Activated naive CD8-positive, alpha-beta T cell treated with anti-CD3 and anti-CD28 coated beads, Interleukin-2, amount 10 ng/mL, durations not matched to agents 7 days and 5 days (primary cell): ENCODE measurements at regions not wholly inside any gene's neighbourhood (a gene's known extent, or its start where the extent isn't known, plus 50 kb on each side); places are given as distances from the start of the nearest gene placed in this dataset.

ENCODE experiments used
- ATAC-seq: fragments of 150-1000 bp; cut with Tn5 transposase; one replicate; pipeline ENCODE4 v1.10.0; 2021; ENCODE audit warnings: low read depth, moderate library complexity
- POLR2A ChIA-PET: fragments of 350-600 bp; sonication (Branson Sonifier 250); formaldehyde crosslinking; loops from one replicate; lab custom pipeline; 2021; ENCODE audit warnings: antibody characterized with exemption; lab: Charles Lee
- DNase-seq: peaks from one replicate; pipeline ENCODE4 v3.0.0; 2021
- H3K27ac Mint-ChIP-seq: one replicate; pipeline ENCODE4 v1.8.0; 2022; ENCODE audit warnings: mild to moderate bottlenecking, mixed read lengths
- H3K27me3 Mint-ChIP-seq: one replicate; pipeline ENCODE4 v1.8.0; 2022; ENCODE audit warnings: mild to moderate bottlenecking, moderate library complexity, mixed read lengths
- H3K36me3 Mint-ChIP-seq: one replicate; pipeline ENCODE4 v1.8.0; 2021; ENCODE audit warnings: mild to moderate bottlenecking, mixed read lengths
- H3K4me1 Mint-ChIP-seq: one replicate; pipeline ENCODE4 v1.8.0; 2021; ENCODE audit warnings: mixed read lengths
- H3K4me3 Mint-ChIP-seq: one replicate; pipeline ENCODE4 v1.8.0; 2022; ENCODE audit warnings: mild to moderate bottlenecking, moderate library complexity, mixed read lengths
- H3K9me3 Mint-ChIP-seq: one replicate; pipeline ENCODE4 v1.8.0; 2021; ENCODE audit warnings: mixed read lengths

DNA sequence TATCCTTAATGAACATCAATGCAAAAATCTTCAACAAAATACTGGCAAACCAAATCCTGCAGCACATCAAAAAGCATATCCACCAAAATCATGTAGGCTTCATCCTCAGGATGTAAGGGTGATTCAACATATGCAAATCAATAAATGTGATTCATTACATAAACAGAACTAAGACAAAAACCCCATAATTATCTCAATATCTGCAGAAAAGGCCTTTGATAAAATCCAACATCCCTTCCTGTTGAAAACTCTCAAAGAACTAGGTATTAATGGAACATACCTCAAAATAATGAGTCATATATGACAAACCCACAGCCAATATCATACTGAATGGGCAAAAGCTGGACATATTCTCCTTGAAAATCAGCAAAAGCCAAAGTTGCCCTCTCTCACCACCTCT is 54.6 kb upstream of the DEPDC1 start:
- Mint-ChIP-seq H3K4me1 (no peaks in the 10 kb centered on the region), H3K9me3 (peaks cover 11% of the 10 kb centered on the region), H3K4me3 (no peak overlapping the region), H3K27ac (no peak overlapping the region), H3K27me3 (peaks cover 2% of the 10 kb centered on the region), H3K36me3 (no peaks in the 10 kb centered on the region)
- POLR2A ChIA-PET, result no interaction called here
- DNase-seq (no peak), ATAC-seq (no peak)

DNA sequence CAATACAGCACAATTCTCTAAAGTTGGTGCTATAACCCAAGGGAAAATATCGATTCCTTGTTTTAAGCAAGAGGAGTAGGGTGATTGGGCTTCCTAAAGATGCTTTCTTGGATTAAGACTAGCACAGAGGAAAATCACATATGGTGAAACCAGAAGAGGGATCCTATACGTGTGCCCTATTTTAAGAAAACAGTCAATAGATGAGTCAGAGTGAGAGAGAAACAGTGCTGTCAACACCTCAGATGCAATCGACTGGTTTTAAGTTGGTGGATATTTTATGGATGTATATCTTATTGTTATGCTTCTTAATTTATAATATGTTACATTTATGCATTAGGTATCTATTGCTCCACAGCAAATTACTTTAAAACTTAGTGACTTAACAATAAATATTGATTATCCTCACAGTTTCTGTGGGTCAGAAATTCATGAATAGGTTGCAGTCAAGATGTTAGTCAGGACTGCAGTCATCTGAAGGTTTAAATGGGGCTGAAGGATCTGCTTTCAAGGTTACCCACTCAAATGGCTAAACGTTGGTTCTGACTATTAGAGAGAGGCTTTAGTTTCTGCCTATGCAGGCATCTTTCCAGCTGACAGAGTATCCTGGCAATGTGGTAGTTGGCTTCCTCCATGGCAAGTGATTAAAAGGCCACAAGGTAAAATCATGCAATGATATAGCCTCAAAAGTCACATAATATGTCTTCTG is 61.6 kb upstream of the DEPDC1 start:
- DNase-seq (no peak), ATAC-seq (no peak)
- no peaks in the 10 kb centered on the region for H3K27me3 Mint-ChIP-seq
- POLR2A ChIA-PET, result no interaction called here
- H3K4me3 Mint-ChIP-seq, result no peak overlapping the region
- no peak overlapping the region for H3K27ac Mint-ChIP-seq
- no peaks in the 10 kb centered on the region for H3K36me3 Mint-ChIP-seq
- no peaks in the 10 kb centered on the region for H3K4me1 Mint-ChIP-seq
- peaks cover 9% of the 10 kb centered on the region for H3K9me3 Mint-ChIP-seq

DNA sequence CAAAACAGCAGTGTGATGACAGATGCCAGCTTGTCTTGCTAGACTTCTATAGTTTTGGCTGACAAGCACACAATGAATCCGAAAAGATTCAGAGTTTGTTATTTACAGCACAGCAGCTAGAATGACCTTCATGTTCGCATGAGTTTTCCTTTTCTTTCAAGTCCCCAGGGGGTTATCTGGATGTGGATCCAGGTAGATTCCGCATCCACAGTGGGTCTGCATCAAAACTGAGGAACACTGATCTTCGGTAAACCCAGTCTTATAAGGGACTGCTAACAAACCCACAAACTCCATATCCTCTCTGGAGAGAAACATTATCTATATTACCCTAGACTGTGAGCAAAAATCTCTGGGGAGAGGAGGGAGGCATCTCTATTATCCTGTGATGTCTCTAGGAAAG is 69.0 kb upstream of the DEPDC1 start:
- DNase-seq (no peak), ATAC-seq (no peak)
- Mint-ChIP-seq H3K4me3 (no peak overlapping the region), H3K36me3 (no peaks in the 10 kb centered on the region), H3K4me1 (no peaks in the 10 kb centered on the region), H3K27ac (no peak overlapping the region), H3K9me3 (peaks cover 2% of the 10 kb centered on the region), H3K27me3 (no peaks in the 10 kb centered on the region)
- POLR2A ChIA-PET, result no interaction called here

DNA sequence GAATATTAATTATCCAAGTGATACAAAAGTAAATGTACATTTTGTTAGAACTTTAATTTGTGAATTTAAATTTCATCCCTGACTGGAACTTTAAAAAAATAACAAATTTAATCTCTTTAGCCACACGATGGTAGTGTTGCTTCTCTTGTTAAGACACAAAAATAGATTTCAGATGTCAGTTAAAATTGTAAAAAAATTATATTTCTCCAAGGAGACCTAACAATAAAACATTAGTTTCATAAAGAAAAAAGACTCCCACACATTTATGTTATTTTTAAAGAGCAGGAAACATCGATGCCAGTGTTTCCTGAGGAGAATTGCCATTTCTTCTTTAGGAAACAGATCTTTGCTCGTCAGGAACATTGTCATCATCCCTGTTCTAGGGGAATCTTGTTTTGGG is 74.0 kb upstream of the DEPDC1 start:
- no peak for ATAC-seq
- DNase-seq, result no peak
- H3K27me3 Mint-ChIP-seq, result no peaks in the 10 kb centered on the region
- peaks cover 2% of the 10 kb centered on the region for H3K9me3 Mint-ChIP-seq
- H3K4me1 Mint-ChIP-seq, result no peaks in the 10 kb centered on the region
- no peak overlapping the region for H3K4me3 Mint-ChIP-seq
- no peak overlapping the region for H3K27ac Mint-ChIP-seq
- POLR2A ChIA-PET, result no interaction called here
- H3K36me3 Mint-ChIP-seq, result no peaks in the 10 kb centered on the region

- H3K4me3 Mint-ChIP-seq, result no peak overlapping the region
- H3K27ac Mint-ChIP-seq, result no peak overlapping the region
- POLR2A ChIA-PET, result no interaction called here
These were observed 74.8 kb upstream of the DEPDC1 start for GRCh38 chr1:68571454-68572235.

GRCh38 chr1:68585351-68585750 is 88.5 kb upstream of the DEPDC1 start:
- H3K4me1 Mint-ChIP-seq, result no peaks in the 10 kb centered on the region
- ATAC-seq (no peak), DNase-seq (no peak)
- H3K9me3 Mint-ChIP-seq, result peaks cover 12% of the 10 kb centered on the region
- no peak overlapping the region for H3K27ac Mint-ChIP-seq
- no peaks in the 10 kb centered on the region for H3K36me3 Mint-ChIP-seq
- H3K27me3 Mint-ChIP-seq, result no peaks in the 10 kb centered on the region
- POLR2A ChIA-PET, result no interaction called here
- H3K4me3 Mint-ChIP-seq, result no peak overlapping the region

More at GRCh38 chr1:68571454-68572235, 74.8 kb upstream of the DEPDC1 start:
- H3K4me1 Mint-ChIP-seq, result no peaks in the 10 kb centered on the region
- H3K9me3 Mint-ChIP-seq, result peaks cover 2% of the 10 kb centered on the region
- DNase-seq, result no peak
- no peak for ATAC-seq
- no peaks in the 10 kb centered on the region for H3K27me3 Mint-ChIP-seq
- no peaks in the 10 kb centered on the region for H3K36me3 Mint-ChIP-seq

DNA sequence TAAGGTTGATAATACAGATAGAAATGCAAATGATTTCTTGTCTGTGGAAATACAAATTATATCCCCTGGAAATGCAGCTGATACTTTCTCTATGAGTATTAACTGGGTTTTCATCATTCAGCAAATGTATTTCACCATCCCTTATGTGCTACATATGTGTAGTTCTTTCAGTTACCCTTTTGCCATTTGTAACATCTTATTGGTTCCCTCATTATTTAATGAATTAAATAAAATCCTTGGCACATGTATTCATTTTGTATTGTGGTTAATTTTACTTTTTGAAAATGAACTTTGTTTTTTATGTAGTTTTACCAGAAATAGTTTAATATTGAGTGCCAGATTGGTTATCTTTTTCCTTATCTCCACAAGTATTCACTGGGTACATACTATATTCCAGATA is 89.9 kb upstream of the DEPDC1 start:
- Mint-ChIP-seq H3K27me3 (no peaks in the 10 kb centered on the region), H3K4me3 (no peak overlapping the region), H3K9me3 (peaks cover 12% of the 10 kb centered on the region), H3K4me1 (no peaks in the 10 kb centered on the region), H3K36me3 (no peaks in the 10 kb centered on the region), H3K27ac (no peak overlapping the region)
- ATAC-seq (no peak), DNase-seq (no peak)
- POLR2A ChIA-PET, result no interaction called here

DNA sequence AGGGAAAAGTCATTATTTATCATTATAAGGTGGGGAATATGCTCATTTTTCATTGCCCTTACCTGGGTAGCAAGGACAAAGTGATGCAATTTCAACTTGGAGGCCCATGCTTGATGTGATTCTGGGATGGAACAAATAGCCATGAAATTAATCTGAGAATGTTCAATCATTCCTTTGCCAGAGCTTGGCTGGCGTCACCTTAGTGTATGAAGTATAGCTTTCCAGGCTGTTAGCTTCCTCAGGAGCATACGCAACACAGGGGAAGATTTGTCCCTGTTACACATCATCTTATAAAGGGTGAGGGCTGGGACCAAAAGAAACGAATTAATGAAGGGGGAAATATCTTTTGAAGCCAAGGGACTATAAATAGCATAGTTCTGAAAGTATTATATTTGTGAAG is 91.4 kb upstream of the DEPDC1 start:
- no peak overlapping the region for H3K27ac Mint-ChIP-seq
- no peak for DNase-seq
- POLR2A ChIA-PET, result no interaction called here
- no peaks in the 10 kb centered on the region for H3K36me3 Mint-ChIP-seq
- H3K9me3 Mint-ChIP-seq, result peaks cover 5% of the 10 kb centered on the region
- no peak overlapping the region for H3K4me3 Mint-ChIP-seq
- ATAC-seq, result no peak
- no peaks in the 10 kb centered on the region for H3K4me1 Mint-ChIP-seq
- no peaks in the 10 kb centered on the region for H3K27me3 Mint-ChIP-seq

DNA sequence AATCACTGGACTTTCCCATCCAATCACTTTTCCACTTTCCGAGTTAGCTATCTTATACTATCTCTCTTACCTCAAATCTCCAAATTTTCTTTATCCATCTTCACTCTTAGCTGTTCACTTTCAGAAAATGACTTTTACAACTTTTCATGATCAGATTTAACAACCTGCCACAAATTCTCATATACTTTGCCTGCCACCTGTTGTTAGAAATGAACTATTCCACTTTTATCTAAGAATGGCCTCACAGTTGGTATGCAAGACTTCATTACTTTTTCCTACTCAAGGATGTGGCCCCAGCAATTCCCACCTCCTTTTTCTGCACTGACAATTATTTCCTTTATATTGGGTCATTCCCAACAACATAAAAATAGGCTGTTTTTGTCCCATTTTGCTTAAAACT is 93.6 kb upstream of the DEPDC1 start:
- H3K27me3 Mint-ChIP-seq, result no peaks in the 10 kb centered on the region
- no peaks in the 10 kb centered on the region for H3K36me3 Mint-ChIP-seq
- DNase-seq, result no peak
- no peak overlapping the region for H3K27ac Mint-ChIP-seq
- POLR2A ChIA-PET, result no interaction called here
- ATAC-seq, result no peak
- H3K4me3 Mint-ChIP-seq, result no peak overlapping the region
- no peaks in the 10 kb centered on the region for H3K9me3 Mint-ChIP-seq
- H3K4me1 Mint-ChIP-seq, result no peaks in the 10 kb centered on the region

DNA sequence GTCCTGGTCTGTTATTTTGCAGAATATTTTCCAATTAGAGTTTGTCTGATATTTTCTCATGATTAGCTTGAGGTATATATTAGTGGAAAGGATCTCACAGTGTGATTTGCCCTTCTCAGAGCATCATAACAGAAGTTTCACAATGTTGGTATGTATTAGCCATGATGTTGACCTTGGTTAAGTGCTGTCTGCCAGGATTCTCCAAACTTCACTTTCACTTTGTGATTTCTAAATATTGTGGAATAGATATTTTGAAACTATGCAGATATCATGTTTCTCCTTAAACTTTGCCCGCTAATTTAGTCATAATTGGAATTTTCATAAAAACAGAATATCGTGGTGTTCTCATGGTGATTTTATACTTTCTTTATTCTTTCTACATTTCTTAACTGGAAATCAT is 98.0 kb upstream of the DEPDC1 start:
- no peak overlapping the region for H3K4me3 Mint-ChIP-seq
- ATAC-seq, result no peak
- no peaks in the 10 kb centered on the region for H3K4me1 Mint-ChIP-seq
- DNase-seq, result no peak
- no peaks in the 10 kb centered on the region for H3K27me3 Mint-ChIP-seq
- no peaks in the 10 kb centered on the region for H3K36me3 Mint-ChIP-seq
- POLR2A ChIA-PET, result no interaction called here
- no peaks in the 10 kb centered on the region for H3K9me3 Mint-ChIP-seq
- H3K27ac Mint-ChIP-seq, result no peak overlapping the region

DNA sequence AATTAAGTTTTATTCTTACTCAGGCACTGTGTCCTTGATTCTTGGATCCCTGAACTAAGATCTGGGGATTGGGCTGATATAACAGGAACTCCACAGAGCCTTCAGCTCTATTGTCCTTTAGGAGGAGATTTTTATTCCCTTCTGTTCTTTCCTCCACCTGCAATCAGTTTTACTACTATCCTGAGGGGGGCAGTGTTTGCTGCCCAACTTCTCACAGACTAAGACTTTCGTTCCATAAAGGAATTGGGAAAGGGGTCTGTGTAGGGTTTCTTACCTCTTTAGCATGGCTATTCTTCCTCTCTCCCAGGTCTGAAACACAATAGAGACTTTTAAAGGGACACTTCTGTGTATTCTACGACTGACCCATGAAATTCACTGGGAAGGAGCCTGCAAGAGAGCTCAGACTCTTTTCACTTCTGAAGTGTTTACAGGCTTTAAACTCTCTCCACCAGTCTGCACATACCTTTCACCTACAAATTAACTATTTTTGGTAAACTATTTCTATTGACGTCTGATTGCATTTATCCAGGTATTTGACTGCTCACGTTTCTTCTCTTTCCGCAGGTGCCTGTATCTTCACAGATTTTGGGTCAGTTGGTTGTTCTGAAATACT is 103.3 kb upstream of the DEPDC1 start:
- Mint-ChIP-seq H3K4me3 (no peak overlapping the region), H3K36me3 (no peaks in the 10 kb centered on the region), H3K4me1 (no peaks in the 10 kb centered on the region), H3K27ac (no peak overlapping the region), H3K27me3 (no peaks in the 10 kb centered on the region), H3K9me3 (no peaks in the 10 kb centered on the region)
- no peak for DNase-seq
- no peak for ATAC-seq
- POLR2A ChIA-PET, result no interaction called here

DNA sequence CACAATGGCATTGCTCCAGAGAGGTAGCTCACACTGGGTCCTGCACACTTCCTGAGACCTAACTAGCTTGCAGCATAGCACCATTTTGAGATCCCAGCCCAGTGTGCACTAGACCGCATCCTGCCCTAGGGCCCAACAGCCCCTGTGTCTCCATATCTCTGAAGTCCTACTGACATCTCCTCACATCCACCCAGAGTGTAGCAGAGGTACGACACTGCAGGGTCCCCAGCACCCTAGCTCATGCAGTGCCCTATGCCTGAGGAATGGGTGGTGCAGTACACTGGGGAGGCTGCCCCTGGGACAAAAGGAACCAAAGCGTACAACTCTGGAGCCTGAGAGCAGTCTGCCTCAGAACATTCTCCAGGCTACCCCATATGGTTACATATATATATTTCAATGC is 111.4 kb upstream of the DEPDC1 start:
- POLR2A ChIA-PET, result no interaction called here
- Mint-ChIP-seq H3K27ac (no peak overlapping the region), H3K4me3 (no peak overlapping the region), H3K4me1 (no peaks in the 10 kb centered on the region), H3K36me3 (no peaks in the 10 kb centered on the region), H3K27me3 (no peaks in the 10 kb centered on the region), H3K9me3 (peaks cover 4% of the 10 kb centered on the region)
- ATAC-seq (no peak), DNase-seq (no peak)

DNA sequence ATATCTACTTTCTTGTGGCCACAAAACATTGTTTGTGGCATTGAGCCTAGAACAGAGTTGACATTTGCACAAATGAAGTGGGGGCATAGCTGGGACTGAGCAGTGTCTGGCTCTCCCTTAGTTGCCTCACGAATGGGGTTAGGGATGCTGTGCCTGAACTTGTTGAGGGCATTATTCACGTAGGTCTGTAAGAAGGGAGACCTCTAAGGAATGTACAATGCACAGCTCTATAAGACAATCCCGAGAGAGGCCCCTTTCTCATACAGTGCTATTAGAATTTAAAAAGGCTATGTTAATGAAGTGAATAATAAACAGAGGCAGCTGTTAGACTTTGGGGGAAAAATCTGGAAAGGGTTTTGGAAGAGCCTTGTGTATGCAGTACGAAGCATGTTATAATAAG is 118.4 kb upstream of the DEPDC1 start:
- no peak overlapping the region for H3K27ac Mint-ChIP-seq
- H3K27me3 Mint-ChIP-seq, result no peaks in the 10 kb centered on the region
- no peaks in the 10 kb centered on the region for H3K4me1 Mint-ChIP-seq
- DNase-seq (no peak), ATAC-seq (no peak)
- H3K9me3 Mint-ChIP-seq, result peaks cover 9% of the 10 kb centered on the region
- no peaks in the 10 kb centered on the region for H3K36me3 Mint-ChIP-seq
- H3K4me3 Mint-ChIP-seq, result no peak overlapping the region
- POLR2A ChIA-PET, result no interaction called here

GRCh38 chr1:68617942-68618341 is 121.1 kb upstream of the DEPDC1 start:
- Mint-ChIP-seq H3K4me1 (no peaks in the 10 kb centered on the region), H3K4me3 (no peak overlapping the region), H3K9me3 (peaks cover 9% of the 10 kb centered on the region), H3K27ac (no peak overlapping the region), H3K36me3 (no peaks in the 10 kb centered on the region), H3K27me3 (no peaks in the 10 kb centered on the region)
- DNase-seq, result no peak
- POLR2A ChIA-PET, result no interaction called here
- no peak for ATAC-seq
